ENCODE measurements at regions not wholly inside any gene's neighbourhood (a gene's known extent, or its start where the extent isn't known, plus 50 kb on each side); places are given as distances from the start of the nearest gene placed in this dataset.

DNA sequence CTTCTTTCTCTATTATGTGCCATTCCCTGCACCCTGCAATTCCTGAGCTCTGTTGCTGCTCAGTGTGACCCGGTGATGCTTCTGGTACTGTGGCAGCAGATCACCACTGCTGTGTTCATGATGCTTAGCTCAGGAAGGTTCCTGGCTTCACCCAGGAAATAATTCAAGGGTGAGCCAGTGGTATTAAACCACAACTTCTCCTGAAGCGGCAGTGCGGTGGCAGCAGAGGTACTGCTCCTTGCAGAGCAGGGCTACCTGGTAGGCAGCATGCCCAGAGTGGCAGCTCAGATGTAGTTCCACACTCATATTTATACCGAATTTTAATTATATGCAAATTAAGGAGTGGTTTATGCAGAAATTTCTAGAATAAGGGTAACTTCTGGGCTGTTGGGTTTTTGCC, 213.8 kb upstream of the ZNF608 start:
- no peak for TF ChIP-seq TAF1 (IDR thresholded peaks at IDR 0.05; ENCODE audit: borderline replicate concordance, low read depth, low read length)
- TF ChIP-seq POLR2AphosphoS5 (IDR thresholded peaks at IDR 0.05; ENCODE audit: low read depth, low read length) = no peak
- TF ChIP-seq POLR2A (IDR thresholded peaks at IDR 0.05; ENCODE audit: low read depth, low read length) = no peak

All from GM12892 (cell line).